Loucy (cell line): ENCODE measurements at regions not wholly inside any gene's neighbourhood (a gene's known extent, or its start where the extent isn't known, plus 50 kb on each side); places are given as distances from the start of the nearest gene placed in this dataset.

Experiments
- H2AFZ ChIP-seq: fragments of 200-600 bp; sonication (generic); 2 replicates; pipeline ENCODE4 v1.6.0; 2016; ENCODE audit warnings: antibody characterized with exemption, mild to moderate bottlenecking, low read length, moderate library complexity
- H3F3A ChIP-seq: fragments of 200-600 bp; 2 replicates; pipeline ENCODE4 v1.6.0; 2016; ENCODE audit warnings: antibody characterized with exemption, low read depth, mild to moderate bottlenecking
- H3K27me3 ChIP-seq: fragments of 200-600 bp; sonication (generic); 2 replicates; pipeline ENCODE4 v1.6.1; 2014; ENCODE audit warnings: low read length, mild to moderate bottlenecking; ENCODE audit not compliant: insufficient read depth, poor library complexity, severe bottlenecking
- H3K36me3 ChIP-seq: fragments of 200-600 bp; sonication (generic); 2 replicates; pipeline ENCODE4 v1.6.1; 2016; ENCODE audit warnings: low read length; ENCODE audit not compliant: insufficient read depth
- H3K4me1 ChIP-seq: fragments of 200-600 bp; sonication (generic); 2 replicates; pipeline ENCODE4 v1.5.1; 2014; ENCODE audit warnings: low read length, mild to moderate bottlenecking; ENCODE audit not compliant: insufficient read depth, poor library complexity, severe bottlenecking
- H3K4me2 ChIP-seq: fragments of 200-600 bp; sonication (generic); 2 replicates; pipeline ENCODE4 v1.6.0; 2014; ENCODE audit warnings: antibody characterized with exemption, low read length, low read depth, mild to moderate bottlenecking; ENCODE audit not compliant: poor library complexity, severe bottlenecking
- H3K4me3 ChIP-seq: fragments of 200-600 bp; sonication (generic); 2 replicates; pipeline ENCODE4 v1.5.1; 2014; ENCODE audit warnings: low read length, mild to moderate bottlenecking, mixed read lengths; ENCODE audit not compliant: poor library complexity, severe bottlenecking
- H3K79me2 ChIP-seq: fragments of 200-600 bp; sonication (generic); 2 replicates; pipeline ENCODE4 v1.6.1; 2014; ENCODE audit warnings: low read length; ENCODE audit not compliant: insufficient read depth
- H3K9ac ChIP-seq: fragments of 200-600 bp; sonication (generic); 2 replicates; pipeline ENCODE4 v1.6.0; 2014; ENCODE audit warnings: mild to moderate bottlenecking, low read depth, low read length, moderate library complexity; ENCODE audit not compliant: poor library complexity, severe bottlenecking
- H3K9me2 ChIP-seq: fragments of 200-600 bp; sonication (generic); replicated peaks from 2 replicates; pipeline ENCODE4 v1.6.1; 2016; ENCODE audit warnings: low read depth, low read length, mixed read lengths
- H3K9me3 ChIP-seq: fragments of 200-600 bp; sonication (generic); 2 replicates; pipeline ENCODE4 v1.6.1; 2014; ENCODE audit warnings: mild to moderate bottlenecking, antibody characterized with exemption, low read length, low read depth; ENCODE audit not compliant: insufficient read depth
- H4K20me1 ChIP-seq: fragments of 200-600 bp; sonication (generic); 2 replicates; pipeline ENCODE4 v1.6.0; 2014; ENCODE audit warnings: antibody characterized with exemption, low read length, mild to moderate bottlenecking; ENCODE audit not compliant: insufficient read depth, poor library complexity, severe bottlenecking
- CTCF ChIP-seq: fragments of 200-600 bp; sonication (generic); conservative IDR thresholded peaks from 2 replicates; pipeline ENCODE4 v1.5.1; 2014; ENCODE audit warnings: mild to moderate bottlenecking, antibody characterized with exemption, low read length
- EZH2phosphoT487 ChIP-seq: fragments of 200-600 bp; IDR thresholded peaks from 2 replicates; pipeline ENCODE4 v1.6.1; 2018; ENCODE audit warnings: antibody characterized with exemption, mild to moderate bottlenecking, moderate library complexity, borderline replicate concordance

DNA sequence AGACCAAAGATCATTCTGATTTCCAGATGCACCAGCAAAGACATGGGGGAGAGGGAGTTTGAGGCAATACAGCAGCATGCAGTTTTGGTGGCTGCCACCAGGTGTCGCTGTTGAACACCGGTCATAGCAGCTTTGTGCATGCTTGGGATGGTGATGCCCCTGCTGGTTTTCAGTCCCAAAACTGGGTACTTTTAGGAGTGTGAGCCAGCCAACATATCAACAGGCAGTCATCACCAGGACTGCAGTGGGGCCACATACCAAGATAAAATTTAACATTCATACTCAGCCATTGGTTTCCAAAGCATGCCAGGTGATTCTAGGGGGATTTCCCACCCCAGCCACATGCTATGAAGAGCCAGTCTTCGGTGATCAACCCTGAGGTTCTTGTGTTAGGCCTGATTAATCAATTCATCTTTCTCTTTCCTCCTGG, 64.2 kb downstream of the PHETA1 start:
- no peaks in the 10 kb centered on the region for H3F3A ChIP-seq
- no peak overlapping the region for H2AFZ ChIP-seq
- H3K9ac ChIP-seq: no peak overlapping the region
- no peaks in the 10 kb centered on the region for H3K9me2 ChIP-seq
- H4K20me1 ChIP-seq: no peaks in the 10 kb centered on the region
- no peak overlapping the region for H3K4me3 ChIP-seq
- no peaks in the 10 kb centered on the region for H3K79me2 ChIP-seq
- peaks cover 22% of the 10 kb centered on the region; the same call in 1 of the 2 replicates for H3K9me3 ChIP-seq
- peaks cover 3% of the 10 kb centered on the region for H3K4me1 ChIP-seq
- H3K4me2 ChIP-seq: no peak overlapping the region
- TF ChIP-seq EZH2phosphoT487: no peak
- peak; percentile 98 for TF ChIP-seq CTCF
- H3K36me3 ChIP-seq: no peaks in the 10 kb centered on the region; the same call in 1 of the 2 replicates
- H3K27me3 ChIP-seq: no peaks in the 10 kb centered on the region

GRCh38 chr12:111303531-111303930, 65.4 kb downstream of the PHETA1 start:
- Histone ChIP-seq H4K20me1 (no peaks in the 10 kb centered on the region), H3K4me3 (no peak overlapping the region), H3K36me3 (no peaks in the 10 kb centered on the region; the same call in 1 of the 2 replicates), H3K4me1 (no peaks in the 10 kb centered on the region), H3K27me3 (no peaks in the 10 kb centered on the region), H3K4me2 (no peak overlapping the region), H2AFZ (no peak overlapping the region), H3K79me2 (no peaks in the 10 kb centered on the region), H3K9me2 (no peaks in the 10 kb centered on the region), H3K9me3 (peaks cover 22% of the 10 kb centered on the region; the same call in 1 of the 2 replicates), H3F3A (no peaks in the 10 kb centered on the region), H3K9ac (no peak overlapping the region)
- TF ChIP-seq CTCF: no peak
- TF ChIP-seq EZH2phosphoT487: no peak

GRCh38 chr12:111298582-111299436, 70.1 kb downstream of the PHETA1 start:
- Histone ChIP-seq H3K4me3 (no peak overlapping the region), H3K4me1 (no peaks in the 10 kb centered on the region), H3K4me2 (no peak overlapping the region), H4K20me1 (no peaks in the 10 kb centered on the region), H2AFZ (no peak overlapping the region), H3K9me3 (no peaks in the 10 kb centered on the region), H3K36me3 (no peaks in the 10 kb centered on the region), H3K27me3 (no peaks in the 10 kb centered on the region), H3F3A (no peaks in the 10 kb centered on the region), H3K79me2 (no peaks in the 10 kb centered on the region), H3K9ac (no peak overlapping the region), H3K9me2 (no peaks in the 10 kb centered on the region)
- TF ChIP-seq EZH2phosphoT487: no peak
- TF ChIP-seq CTCF: peak; percentile 87
